AG08396 (cell line): ENCODE measurements at regions not wholly inside any gene's neighbourhood (a gene's known extent, or its start where the extent isn't known, plus 50 kb on each side); places are given as distances from the start of the nearest gene placed in this dataset.

Experiments
- DNase-seq: peaks from one replicate; pipeline ENCODE4 v3.0.0; 2012; ENCODE audit warnings: low spot score, mixed read lengths

DNA sequence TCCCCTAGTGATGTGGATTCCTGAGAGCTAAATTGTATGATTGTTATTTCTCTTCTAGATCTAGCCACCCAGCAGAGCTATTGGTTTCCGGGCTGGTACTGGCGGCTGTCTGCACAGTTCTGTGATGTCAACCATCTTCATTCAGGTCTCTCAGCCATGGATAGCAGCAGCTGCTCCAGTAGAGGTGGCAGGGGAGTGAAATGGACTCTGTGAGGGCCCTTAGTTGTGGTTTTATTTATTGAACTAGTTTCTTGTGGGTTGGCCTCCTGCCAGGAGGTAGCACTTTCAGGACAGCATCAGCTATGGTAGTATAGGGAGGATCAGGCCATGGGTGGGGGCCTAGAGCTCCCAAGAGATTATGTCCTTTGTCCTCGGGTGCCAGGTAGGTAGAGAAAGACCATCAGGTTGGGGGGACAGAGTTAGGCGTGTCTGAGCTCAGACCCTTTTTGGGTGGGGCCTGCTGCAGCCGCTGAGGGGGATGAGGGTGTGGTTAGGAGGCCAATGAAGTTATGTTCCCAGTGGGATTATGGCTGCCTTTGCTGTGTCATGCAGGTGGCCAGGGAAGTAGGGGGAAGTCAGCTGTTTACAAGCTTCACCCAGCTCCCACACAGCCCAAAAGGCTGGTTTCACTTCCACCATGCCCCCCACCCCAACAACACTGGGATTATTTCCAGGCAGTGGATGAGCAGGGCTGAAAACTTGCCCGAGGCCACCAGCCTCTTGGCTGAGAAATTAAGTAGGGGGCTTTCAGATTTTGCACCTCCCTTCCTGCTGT, 55.1 kb upstream of the RGS4 start:
- DNase-seq = no peak

DNA sequence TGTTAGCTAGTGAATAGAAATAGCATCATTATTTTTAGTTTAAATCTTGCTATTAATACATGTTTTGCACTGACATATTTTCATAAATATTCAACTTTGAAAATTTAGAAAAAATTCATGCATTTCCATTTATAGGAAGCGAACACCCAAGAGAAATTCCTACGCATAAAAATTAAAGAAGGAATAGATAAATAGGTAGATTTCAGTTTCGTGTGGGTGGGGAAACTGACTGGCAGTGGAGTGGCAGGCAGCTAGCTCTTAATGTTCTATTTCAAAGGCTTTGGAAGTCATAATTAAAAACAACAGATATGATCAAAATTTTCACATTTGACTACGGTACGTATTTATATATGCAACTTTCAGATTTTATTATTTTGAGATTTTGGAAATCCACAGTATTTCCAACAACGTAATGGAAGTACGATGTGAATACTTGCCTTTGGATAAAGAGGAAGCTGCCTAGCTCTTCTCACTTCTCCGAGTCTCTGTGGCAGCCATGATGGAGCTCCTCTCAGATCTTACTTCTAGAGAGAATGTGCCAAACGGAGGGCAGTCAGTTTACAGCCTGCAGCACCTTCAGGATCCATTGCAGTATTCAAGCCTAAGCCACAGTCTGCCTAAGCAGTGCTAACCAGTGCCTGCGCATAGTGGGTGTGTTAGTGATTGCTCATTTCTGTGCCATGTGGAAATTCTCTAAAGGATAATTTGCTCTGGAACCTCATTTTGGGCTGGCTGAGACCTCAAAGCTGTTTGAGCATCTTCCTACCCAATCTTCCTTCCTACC, 62.9 kb upstream of the RGS4 start:
- DNase-seq = no peak

DNA sequence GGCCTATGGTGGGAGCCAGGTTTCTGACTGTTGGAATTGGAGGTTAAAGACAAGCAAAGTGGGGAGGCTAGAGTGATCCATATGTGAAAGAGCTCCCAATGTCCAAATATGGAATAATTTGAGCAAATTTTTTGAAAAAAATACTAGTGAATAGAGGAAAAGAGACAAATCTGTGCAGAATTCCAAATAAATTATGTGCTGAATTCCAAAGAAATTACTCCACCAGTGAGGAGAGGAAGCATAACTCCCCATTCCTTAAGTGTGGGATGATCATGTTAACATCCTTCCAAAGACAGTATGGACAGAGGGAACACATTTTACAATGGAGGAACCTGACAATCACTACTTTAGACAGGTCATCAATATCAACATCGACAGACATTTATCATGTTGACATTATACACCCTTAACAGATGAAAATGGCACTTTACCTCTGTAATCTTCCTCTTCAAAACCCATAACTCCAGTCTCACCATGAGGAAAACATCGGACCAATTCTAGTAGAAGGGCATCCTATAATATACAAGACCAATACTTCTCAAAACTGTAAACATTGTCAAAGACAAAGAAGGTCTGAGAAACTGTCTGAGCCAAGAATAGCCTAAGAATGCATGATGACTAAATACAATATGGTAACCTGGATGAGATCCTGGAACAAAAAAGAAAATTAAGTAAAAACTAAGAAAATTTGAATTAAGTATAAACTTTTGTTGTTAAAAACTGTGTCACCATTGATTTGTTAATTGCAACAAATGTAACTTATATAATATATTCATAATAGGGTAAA, 71.5 kb upstream of the RGS4 start:
- no peak for DNase-seq

DNA sequence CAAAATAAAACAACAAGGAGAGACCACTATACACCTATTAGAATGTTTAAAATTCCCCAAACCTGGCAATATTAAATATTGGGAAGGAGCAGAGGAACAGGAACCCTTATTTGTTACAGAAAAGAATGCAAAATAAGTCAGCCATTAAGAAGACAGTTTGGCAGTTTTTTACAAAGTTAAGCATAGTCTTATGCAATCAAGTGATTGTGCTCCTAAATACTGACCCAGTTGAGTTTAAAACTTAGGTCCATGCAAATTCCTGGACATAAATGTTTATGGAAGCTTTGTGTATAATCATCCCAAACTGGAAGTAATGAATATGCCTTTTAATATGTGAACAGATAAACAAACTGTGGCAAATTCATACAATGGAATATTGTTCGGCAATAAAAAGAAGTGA, 72.9 kb upstream of the RGS4 start:
- no peak for DNase-seq

DNA sequence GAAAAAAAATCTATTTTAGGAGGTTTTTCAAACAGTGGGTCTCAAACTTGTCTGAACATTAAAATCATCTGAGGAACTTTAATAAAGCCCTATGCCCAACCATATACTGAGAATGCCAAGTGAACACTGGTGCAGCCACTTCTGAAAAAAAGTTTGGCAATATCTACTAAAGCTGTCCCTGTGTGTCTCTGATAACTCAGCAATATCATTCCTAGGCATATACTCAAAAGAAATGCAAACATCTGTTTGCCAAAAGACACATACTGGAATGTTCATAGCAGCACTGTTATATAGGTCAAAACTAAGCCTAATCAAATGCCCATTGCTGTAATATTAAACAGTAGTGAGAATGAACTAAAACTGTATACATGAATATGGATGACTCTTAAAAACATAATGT, 74.2 kb upstream of the RGS4 start:
- no peak for DNase-seq

DNA sequence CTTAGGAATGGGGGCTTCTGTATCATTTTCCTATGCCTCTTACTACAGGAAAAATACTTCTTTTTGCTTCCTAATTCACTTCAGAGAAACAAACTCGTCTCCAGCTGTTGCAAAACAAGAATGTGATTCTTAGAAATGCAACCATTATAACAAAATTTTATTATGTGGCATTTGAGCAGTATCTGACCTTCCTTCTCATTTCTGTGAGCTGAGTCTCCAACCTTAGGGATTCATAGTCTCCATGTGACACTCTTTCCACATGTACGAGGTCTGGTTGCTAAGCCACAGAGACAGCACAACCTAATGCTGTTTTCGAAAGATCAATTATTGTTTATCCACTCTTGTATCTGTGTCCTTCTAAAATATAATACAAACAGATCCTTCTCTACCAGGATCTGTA, 75.3 kb upstream of the RGS4 start:
- no peak for DNase-seq

DNA sequence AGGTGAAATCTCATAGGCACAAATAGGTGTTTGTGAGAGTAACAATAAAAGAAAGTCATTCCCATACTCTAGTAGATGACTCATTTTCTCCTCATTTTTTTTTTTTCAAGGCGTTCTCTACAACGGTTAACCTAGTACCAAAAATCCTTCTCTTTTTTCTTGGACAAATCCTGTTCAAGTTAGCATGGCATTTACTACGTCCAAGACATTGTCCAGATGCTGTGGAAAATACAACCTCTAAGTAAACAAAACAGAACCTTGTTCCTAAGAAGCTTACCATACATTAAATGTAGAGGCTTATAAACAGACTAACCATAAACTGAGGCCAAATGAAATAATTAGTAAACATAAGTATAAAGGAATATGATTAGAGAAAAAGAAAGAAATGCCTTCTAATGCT, 76.2 kb upstream of the RGS4 start:
- no peak for DNase-seq

DNA sequence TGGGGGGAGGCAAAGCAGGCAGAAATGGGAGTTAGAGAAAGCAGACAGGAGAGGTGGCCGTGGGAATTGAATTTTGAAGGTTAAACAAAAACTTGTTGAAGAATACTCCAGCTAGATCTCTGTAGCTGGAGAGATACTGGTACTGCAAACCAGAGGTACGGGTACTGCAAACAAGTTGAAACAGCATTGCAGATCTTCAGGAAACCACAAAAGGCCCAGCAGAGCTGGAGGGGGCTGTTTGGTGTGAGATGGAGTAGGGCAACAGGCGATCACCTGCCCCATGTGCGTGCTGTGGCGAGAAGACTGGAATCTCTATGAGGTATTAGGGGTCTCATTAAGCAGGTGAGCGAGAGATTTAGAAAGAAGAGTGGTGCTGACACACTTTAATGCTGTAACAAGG, 77.7 kb upstream of the RGS4 start:
- DNase-seq = no peak

DNA sequence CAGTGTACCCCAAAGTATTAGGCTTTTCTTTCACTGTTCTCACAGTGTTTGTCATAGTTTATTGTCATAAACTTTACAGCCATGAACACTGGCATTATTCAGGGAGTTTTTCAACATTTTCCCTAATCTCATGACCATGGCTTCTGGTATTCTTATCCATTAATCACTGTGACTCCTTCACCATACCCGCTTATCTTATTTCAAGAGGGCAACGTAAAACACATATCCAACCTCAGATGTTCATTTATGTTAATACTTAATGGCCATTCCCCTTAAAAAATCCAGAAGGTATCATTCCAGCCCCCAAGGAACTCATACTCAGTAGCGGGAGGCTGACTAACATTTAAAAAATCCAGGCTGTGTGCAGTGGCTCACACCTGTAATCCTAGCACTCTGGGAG, 78.5 kb upstream of the RGS4 start:
- no peak for DNase-seq

DNA sequence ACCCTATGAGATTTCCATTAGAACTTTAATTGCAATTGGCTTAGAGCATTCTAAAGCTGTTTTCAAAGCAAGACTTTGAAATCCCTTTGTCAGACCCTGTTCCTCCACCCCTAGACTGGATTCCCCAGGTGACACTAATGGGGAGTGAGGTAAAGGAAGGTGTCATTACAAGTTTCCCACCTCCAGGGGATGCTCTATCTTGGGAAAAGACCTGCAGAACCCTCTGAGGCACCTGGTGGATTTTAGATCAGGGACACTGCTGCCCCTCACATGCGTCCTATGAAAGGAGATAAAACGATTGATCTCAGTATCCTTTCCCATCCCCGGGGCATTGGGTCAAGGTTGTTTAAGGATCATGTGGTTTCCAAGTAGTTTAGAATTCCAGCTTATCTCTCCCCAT, 80.3 kb upstream of the RGS4 start:
- DNase-seq = no peak

DNA sequence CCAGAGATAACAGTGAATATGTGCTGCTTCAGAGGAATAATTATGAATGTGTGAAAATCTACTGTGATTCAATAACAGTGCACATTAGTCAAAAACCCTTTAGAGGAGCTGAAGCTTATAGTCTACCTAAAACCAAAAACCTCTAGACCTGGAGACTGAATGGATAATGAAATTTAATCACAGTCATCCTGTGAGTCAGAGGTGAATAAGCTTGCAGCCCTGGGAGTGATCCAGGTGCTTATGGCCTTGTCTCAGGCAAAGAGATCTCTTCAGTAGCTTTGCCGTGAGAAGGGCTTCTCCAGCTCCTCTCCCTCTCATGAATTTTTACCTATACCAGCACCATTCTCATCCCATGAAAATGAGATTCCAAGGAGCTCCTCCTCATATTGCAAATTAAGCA, 81.3 kb upstream of the RGS4 start:
- DNase-seq = peak; percentile 15

DNA sequence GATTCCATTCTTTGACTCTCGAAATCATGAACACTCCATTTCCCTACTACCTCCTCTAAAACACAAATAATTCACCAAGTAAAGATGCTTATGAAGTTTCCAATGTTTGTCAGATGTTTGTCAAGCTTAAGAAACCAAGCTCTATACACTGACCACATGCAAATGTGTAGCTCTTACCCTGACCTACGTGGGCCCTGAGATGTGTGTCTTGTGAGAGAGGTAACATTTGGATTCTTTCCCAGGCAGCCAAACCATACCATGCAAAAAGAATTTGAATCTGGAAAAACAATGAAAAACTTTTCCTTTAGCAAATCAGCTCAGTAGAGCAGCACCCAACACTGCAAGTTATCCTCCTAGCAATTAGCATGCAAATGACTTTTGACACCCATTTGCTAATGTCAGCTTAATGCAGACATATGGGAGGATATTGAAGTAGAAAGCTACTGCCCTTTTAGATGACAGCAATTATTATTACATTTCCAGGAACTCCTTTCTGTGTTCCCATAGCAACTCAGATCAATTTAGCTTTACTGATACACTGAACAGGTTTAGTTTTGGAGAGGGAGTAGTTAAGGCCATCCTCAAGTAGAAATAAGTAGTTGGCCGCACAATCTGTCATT, 83.2 kb upstream of the RGS4 start:
- no peak for DNase-seq

DNA sequence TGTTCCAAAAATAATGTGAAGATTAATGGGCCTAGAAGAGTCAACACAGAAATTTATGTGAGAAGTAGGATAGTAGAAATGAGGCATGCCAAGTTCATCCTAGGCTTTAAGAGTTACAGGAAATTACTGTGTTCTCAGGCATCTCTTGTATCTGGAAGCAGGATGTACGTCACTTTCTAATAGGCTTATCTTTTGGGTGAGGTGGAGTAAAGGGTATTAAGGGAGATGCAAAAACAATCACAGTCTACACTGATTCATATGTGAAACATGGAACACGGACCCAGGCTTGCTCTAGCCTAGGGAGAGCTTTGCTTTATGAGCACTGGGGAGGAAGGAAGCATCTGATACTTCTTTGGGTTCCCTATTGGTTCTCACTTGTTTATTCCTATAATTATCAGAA, 84.5 kb upstream of the RGS4 start:
- no peak for DNase-seq

DNA sequence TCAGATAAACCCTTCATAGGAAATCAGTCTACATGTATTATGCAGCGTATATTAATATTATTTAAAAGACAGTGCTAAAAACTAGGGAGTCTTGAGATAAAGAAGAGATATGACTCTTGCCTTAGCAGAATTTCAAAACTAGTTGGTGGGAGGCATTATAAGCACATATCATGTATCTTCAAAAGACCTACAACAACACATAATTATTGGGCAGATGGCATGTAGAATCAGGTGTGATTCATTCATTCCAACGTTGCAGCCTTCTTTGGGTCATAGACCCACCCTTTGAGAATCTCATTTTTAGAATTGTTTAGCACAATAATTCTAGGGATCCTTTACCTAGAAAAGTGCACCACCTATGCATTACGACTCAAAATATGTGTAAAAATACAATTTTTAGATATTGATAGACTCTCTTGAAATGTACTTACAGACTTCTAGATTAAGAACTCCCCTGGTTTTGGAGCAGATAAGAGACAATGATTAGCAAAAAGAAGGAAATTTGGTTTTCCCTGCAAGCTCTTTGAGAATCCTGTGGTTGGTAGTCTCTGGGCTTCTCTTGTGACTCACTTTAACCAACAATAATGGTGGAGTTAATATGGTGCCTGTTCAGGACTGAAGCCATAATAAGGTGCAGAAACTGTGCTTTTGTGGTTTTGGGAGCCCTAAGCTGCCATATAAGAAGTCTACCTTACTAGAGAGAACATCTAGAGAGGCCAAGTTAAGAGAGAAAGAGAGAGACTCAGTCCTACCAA, 85.3 kb upstream of the RGS4 start:
- no peak for DNase-seq

DNA sequence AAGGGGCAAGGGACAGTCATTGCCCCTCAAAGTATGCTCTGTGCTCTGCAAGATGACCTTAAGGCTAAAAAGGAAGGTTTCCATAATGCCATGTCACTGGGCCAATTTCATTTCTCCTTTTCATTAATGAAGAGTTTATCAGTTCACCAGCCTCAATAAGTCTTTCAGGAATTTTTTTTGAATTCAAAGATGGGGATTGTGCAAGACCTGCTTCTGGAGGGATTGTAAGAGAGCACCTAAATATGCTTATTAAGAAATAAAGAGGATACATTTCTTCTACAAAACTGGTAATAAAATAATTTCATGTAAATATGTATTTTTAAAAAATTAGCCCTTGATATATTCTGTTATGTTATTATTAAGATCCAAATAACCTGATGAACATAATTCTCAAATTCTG, 86.8 kb upstream of the RGS4 start:
- no peak for DNase-seq

DNA sequence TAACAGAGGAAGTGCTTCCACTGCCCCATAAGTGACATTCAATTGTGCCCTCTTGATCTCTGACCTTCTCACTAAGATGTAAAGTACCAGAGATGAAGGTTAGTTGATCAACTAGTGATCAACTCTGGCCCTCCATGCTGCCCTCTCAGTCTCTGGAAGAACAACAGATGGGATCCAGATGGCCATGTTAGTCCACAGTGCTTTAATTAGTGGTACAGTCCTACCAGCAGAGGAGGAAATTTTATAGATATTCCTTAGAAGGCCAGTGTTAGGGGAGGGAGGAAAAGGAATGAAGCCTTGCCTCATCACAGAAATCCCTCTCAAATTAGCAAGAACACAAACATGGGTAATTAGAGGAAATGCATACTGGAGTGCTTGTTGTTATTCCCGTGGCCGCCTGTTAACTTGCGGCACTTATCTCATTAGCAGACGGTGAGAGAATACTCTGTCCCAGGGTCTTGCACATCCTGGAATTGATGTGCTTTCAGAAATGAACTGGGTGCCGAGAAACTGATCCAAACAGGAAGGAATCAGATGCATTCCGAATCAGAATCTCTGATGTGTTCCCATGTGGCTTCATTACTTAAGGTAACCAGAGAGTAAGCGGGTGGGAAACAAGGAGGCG, 91.1 kb upstream of the RGS4 start:
- no peak for DNase-seq

DNA sequence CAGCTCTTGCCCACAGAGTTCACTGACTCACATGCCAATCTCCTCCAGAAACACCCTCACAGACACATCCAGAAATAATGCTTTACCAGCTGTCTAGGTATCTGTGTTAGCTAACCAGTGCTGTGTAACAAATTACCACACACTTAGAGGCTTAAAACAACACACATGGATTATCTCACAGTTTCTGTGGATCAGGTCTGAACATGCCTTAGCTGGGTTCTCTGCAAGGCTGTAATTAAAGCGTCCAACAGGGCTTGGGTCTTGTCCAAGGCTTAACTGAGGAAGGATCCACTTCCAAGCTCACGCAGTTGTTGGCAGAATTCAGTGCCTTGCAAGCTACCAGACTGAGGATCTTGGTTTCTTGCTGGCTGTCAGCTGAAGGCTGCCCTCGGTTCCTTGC, 92.5 kb upstream of the RGS4 start:
- no peak for DNase-seq

DNA sequence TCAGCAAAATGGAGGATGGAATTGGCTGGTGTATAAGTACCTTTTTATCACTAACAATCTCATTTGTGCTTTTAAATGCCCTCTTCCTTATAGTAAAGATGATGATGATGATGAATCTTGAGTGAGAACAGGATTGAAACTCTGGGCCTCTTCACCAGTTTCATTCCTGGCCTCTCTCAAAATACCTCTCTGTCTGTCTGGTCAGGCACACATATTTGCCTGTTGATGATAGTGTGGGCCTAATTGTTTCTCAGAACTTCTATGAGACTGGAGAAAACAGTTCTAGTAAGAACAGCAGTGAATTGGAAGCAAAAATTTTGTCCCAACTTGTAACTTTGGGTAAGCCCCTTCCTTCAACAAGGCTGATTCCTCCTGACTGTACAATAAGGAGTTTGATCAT, 94.4 kb upstream of the RGS4 start:
- no peak for DNase-seq

DNA sequence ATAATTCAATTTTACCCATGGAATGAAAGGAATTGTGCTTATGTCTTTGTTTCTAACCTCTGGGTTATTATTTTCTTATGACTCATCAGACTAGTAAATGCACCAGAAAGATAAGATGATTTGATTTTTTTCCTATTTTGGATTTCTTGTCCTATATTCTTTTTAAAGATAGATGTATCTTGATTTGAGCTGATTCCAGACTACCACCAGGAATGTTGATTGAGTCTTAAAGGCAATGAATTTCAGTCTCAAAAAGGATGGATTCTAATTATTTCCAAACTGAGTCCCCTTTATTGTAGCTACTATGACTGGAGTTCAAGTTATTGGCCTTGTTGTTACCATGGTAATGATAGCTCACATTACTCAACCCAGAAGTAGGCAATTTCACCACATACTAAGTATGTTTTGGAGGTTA, 95.8 kb upstream of the RGS4 start:
- peak; percentile 67 for DNase-seq

DNA sequence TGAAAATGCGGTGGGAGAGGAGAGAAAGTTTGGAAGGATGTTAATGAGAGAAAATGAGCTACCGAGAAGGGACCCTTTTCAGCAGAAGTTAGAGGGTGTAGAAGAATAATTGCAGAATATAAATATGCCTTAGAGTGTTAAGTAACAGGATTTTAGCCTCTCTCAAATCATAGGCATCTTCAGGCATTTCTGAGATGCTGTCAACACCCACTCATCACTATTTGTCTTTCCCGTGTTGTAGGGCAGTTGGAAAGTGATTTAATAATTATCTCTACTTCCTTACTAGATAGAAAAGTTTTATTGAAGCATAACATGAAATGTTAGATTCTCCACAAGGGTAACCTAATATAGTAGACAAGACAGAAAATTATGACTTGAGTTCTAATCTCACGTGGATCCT, 96.4 kb upstream of the RGS4 start:
- DNase-seq = no peak

DNA sequence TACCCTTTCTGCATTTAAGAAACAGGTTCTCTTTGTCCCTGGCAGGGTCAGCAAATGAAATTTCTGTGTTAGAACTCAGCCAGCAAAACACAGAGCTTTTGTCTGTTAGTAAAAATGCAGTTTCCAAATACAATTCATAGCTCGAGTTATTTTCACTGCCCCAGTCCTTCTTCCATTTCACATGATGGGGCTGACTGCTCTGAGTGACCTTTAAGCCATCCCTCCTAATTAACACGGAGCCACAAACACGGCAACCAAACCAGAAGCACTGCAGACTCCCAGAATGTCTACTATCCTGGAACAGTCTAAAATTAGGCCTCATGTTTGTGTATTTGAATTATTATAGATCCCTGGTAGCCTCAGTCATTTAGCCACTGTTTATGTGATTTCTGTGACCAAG, 99.1 kb upstream of the RGS4 start:
- no peak for DNase-seq
